OCI-M2 (cell line): ENCODE measurements at regions not wholly inside any gene's neighbourhood (a gene's known extent, or its start where the extent isn't known, plus 50 kb on each side); places are given as distances from the start of the nearest gene placed in this dataset.
"Not testable (repeated sequence)": the region's sequence is repeated elsewhere in the genome, so short reads cannot be mapped to it uniquely, and the experiment has no call there.

Experiments used
- DNase-seq: peaks from one replicate; lab custom pipeline; 2025; ENCODE audit not compliant: unreplicated experiment; lab: John Stamatoyannopoulos, UW

DNA sequence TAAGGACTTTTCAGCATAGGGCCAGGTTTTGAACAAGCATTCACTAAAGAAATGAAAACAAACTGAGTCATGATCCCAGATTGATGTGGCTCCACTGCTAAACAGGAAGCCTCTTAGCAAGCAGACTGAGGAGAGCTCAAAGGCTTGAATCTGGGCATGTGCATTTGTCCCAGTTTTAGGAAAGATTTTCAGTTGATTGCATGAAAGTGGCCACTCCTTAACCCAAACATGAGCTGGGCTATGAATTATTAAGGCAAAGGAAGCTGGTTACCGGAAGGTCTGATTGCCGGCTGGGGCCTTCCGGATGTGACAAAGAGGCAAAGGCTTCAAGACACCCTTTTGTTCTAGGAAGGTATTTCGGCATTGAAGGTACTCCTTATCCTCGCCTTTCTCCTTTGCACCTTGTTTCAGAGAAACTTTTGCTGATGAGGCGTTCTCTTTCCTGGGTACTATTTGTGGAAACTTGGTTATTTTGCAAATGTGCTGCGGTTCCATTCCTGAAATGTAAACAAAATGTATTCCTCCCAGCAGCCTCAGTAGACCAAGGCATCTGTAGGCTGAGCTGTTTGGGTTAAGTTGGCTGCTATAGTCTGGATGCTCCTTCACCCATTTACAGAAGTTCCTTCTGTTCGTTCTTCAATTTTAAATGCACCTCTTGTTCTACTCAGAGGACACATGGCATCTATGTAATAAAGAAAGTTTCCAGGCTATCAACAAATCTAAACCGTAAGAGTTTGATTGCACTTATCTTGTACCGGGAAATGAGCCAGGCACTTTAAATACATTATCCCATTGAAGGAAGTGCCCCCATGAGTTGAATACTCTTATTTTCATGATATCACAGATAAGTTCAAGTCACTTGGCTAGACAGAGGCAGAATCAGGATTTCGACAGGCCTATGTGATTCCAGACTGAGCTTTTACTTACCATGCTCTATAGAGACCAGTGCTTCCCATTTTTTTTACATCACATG, 115.6 kb upstream of the METAP2 start:
- no peak for DNase-seq

- DNase-seq, result no peak
These were observed 108.0 kb upstream of the METAP2 start for GRCh38 chr12:95365912-95366311.

GRCh38 chr12:95368931-95369330, 105.0 kb upstream of the METAP2 start:
- DNase-seq, result no peak

GRCh38 chr12:95371571-95371970, 102.4 kb upstream of the METAP2 start:
- no peak for DNase-seq

GRCh38 chr12:95379481-95379880, 94.5 kb upstream of the METAP2 start:
- not testable (repeated sequence) for DNase-seq

- not testable (repeated sequence) for DNase-seq
These were observed 93.6 kb upstream of the METAP2 start for GRCh38 chr12:95380334-95380733.

DNA sequence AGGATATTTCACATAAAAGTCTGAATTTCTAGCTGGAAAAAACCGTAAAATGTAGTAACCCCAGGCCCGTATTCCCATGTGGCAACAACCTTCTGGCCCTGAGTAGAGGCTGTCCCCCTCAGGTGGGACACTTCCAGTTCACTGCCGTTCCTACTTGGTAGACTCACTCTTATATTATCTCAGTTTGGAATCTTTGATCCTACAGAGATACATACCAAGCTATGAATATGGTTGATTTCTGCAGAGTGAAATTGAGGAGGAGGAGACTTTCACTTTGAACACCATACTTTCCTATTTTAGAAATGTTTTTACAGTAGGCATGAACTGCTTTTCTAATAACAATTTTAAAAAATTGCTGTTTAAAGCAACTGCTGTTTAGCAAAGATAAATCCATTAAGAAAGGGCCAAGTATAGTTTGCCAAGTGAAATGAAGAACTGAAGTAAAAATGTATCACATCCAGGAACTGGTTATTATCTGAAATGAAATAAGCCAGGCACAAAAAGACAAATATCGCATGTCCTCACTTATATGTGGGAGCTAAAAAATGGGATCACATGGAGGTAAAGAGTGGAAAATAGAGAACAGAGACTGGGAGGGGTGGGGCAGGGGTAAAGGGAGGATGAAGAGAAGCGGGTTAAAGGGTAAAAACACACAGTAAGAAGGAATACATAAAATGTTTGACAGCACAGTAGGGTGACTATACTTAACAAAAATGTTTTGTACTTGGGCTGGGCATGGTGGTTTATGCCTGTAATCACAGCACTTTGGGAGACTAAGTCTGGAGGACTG, 92.8 kb upstream of the METAP2 start:
- DNase-seq, result no peak

- DNase-seq, result not testable (repeated sequence)
These were observed 90.0 kb upstream of the METAP2 start for GRCh38 chr12:95383920-95384319.

DNA sequence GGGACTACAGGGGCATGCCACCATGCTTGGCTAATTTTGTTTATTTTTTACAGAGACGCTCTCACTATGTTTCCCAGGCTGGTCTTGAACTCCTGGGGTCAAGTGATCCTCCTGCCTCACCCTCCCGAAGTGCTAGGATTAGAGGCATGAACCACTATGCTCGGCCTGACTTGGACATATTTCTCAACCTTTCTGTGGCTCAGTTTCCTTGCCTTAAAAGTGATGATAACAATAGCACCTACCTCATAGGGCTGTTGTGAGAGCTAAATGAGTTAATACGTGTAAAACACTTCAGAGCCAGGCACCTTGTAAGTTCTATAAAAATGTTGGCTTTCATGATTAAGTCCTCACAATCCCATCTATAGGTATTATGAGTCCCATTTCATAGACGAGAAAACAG, 89.2 kb upstream of the METAP2 start:
- DNase-seq, result no peak

- peak; percentile 47 for DNase-seq
These were observed 88.5 kb upstream of the METAP2 start for GRCh38 chr12:95385246-95386035.

DNA sequence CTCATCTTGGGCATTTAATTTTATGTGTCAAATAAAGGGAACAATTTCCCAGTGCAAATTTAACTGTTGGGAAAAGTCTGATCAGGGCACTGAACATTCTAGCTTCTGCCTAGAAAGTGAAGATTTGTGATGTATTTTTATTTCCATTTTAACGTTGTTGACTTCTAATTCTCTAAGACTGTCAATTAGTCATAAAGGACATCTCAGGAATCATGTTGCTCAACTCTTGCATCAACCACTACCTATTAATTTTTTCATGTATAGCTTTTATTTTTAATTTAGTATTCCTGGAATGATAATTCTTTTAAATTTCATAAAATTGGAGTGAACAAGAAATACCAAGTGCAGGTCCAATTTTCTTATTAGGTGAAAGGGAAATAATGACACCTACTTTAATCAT, 87.9 kb upstream of the METAP2 start:
- DNase-seq, result no peak

DNA sequence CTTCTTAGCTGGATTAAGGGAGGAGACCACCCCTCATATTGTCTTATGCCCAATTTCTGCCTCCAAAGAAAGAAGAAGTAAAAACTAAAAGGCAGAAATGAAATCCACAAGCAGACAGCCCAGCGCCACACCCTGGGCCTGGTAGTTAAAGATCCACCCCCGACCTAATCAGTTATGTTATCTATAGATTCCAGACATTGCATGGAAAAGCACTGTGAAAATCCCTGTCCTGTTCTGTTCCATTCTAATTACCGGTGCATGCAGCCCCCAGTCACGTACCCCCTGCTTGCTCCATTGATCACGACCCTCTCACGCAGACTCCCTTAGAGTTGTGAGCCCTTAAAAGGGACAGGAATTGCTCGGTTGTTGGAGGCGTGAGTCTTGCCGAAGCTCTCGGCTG, 85.7 kb upstream of the METAP2 start:
- not testable (repeated sequence) for DNase-seq

DNA sequence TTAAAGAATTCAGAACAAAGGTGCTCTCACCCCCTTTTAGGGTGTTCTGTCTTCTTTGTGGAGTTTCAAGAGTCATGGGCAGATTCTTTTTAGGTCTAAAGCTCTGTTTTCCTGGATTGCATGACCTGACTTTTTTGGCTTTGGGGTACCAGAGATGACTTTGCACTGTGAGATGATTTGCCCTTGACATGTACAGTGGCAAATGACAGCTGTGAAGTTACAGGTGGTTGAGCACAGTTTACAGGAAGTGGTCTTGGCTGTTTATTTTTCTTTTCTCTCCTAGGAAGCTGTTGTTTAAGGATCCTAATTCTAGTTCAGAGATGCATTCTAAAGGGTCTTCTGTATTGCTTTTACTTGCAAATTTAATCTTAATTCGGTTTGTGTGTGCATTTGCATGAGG, 83.8 kb upstream of the METAP2 start:
- DNase-seq, result no peak

GRCh38 chr12:95390932-95391331, 83.0 kb upstream of the METAP2 start:
- DNase-seq, result no peak

- no peak for DNase-seq
These were observed 80.7 kb upstream of the METAP2 start for GRCh38 chr12:95393191-95393790.

DNA sequence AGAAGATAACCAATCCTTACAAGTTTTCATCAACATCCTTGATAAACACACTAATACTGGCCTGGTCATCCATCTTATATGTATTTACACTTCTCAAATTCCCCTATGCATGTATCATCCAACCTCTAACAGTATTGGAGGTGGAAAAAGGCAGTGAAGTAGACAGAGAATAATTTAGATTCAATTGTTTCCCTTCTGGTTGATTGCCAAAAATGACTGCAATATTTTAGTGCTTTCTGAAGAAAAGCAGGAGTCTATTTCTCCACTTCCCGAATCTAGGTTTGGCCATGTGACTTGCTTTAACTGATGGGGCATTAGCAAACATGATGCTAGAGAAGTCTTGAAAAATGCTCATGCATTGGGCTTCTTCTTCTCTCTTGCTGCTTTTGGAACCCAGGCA, 78.3 kb upstream of the METAP2 start:
- no peak for DNase-seq

GRCh38 chr12:95396849-95397468, 77.0 kb upstream of the METAP2 start:
- DNase-seq, result no peak

- no peak for DNase-seq
These were observed 76.4 kb upstream of the METAP2 start for GRCh38 chr12:95397571-95397970.

DNA sequence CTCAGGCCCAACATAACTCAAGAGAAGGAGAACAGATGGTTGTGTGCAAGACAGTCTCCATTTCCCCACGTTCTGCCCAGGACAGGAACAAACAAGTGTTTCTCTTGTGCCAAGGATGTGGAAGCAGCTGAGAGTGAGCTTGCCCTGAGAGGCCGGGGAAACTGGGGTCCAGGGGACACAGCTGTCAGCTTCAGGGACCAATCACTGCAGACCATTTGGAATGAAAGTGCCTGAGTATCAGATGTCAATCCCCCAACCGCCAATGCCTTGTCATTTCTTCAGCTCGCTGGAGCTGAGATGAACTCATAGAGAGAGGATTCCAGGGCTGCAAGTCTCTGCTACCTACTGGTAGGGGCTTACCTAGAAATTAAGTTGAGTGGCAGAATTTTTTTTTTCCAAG, 71.9 kb upstream of the METAP2 start:
- DNase-seq, result no peak

DNA sequence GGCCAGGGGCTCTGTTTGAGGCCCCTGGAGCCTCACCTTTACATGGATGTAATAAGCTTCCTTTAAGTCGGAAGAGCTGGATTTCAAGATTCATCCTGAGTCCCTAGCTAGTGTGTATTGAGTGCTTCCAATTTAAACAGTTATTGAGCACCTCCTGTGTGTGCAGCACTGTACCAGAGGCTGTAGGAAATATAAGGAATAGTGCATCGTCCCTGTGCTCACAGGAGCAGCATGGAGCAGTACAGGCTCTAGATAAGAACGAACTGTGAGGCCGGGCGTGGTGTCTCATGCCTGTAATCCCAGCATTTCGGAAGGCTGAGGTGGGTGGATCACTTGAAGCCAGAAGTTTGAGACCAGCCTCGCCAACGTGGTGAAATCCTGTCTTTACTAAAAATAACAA, 65.8 kb upstream of the METAP2 start:
- no peak for DNase-seq
